Astrocyte (in vitro differentiated cells and primary cell): ENCODE measurements at regions not wholly inside any gene's neighbourhood (a gene's known extent, or its start where the extent isn't known, plus 50 kb on each side); places are given as distances from the start of the nearest gene placed in this dataset.

Source experiments
- EZH2 ChIP-seq: IDR thresholded peaks from 2 replicates; pipeline ENCODE4 v1.6.1; 2012; ENCODE audit warnings: mild to moderate bottlenecking, low read length, inconsistent platforms; ENCODE audit not compliant: insufficient read depth
- TF ChIP-seq, protein P1 (sequence below): IDR thresholded peaks from 2 replicates; pipeline ENCODE4 v1.5.1; 2011; ENCODE audit warnings: low read depth, mild to moderate bottlenecking, inconsistent platforms, low read length, moderate library complexity; ENCODE audit not compliant: insufficient read depth

DNA sequence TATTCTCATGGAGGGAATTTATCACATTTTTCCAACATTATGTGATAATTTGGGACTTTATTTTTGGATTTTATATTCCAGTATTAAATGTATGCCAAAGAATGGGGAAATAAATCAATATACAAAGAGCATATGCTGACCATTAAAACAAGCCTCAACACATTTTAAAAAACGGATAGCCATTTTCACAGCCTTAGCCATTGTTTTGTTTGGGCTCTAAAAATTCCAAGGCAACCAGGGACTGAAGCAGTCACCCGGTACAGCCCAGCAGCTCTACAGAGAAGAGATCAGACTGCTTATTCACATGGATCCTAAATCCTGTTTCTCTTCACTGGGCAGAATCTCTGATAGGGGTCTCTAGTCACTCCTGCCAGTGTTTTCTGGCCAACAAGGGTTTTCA lies 150.2 kb upstream of the OGFRL1 start:
- TF ChIP-seq, protein P1, sequence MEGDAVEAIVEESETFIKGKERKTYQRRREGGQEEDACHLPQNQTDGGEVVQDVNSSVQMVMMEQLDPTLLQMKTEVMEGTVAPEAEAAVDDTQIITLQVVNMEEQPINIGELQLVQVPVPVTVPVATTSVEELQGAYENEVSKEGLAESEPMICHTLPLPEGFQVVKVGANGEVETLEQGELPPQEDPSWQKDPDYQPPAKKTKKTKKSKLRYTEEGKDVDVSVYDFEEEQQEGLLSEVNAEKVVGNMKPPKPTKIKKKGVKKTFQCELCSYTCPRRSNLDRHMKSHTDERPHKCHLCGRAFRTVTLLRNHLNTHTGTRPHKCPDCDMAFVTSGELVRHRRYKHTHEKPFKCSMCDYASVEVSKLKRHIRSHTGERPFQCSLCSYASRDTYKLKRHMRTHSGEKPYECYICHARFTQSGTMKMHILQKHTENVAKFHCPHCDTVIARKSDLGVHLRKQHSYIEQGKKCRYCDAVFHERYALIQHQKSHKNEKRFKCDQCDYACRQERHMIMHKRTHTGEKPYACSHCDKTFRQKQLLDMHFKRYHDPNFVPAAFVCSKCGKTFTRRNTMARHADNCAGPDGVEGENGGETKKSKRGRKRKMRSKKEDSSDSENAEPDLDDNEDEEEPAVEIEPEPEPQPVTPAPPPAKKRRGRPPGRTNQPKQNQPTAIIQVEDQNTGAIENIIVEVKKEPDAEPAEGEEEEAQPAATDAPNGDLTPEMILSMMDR: no peak
- TF ChIP-seq EZH2: no peak
